GM10266 (cell line): ENCODE measurements at regions not wholly inside any gene's neighbourhood (a gene's known extent, or its start where the extent isn't known, plus 50 kb on each side); places are given as distances from the start of the nearest gene placed in this dataset.
"Not testable (repeated sequence)": the region's sequence is repeated elsewhere in the genome, so short reads cannot be mapped to it uniquely, and the experiment has no call there.

Experiments
- DNase-seq: peaks from one replicate; pipeline ENCODE4 v3.0.0; 2012; ENCODE audit errors: extremely low spot score
- TF ChIP-seq, protein P1 (sequence below): IDR thresholded peaks from 2 replicates; pipeline ENCODE4 v1.5.1; 2012; ENCODE audit warnings: mild to moderate bottlenecking, low read depth; ENCODE audit not compliant: control insufficient read depth, insufficient read depth; ENCODE audit errors: missing control alignments

DNA sequence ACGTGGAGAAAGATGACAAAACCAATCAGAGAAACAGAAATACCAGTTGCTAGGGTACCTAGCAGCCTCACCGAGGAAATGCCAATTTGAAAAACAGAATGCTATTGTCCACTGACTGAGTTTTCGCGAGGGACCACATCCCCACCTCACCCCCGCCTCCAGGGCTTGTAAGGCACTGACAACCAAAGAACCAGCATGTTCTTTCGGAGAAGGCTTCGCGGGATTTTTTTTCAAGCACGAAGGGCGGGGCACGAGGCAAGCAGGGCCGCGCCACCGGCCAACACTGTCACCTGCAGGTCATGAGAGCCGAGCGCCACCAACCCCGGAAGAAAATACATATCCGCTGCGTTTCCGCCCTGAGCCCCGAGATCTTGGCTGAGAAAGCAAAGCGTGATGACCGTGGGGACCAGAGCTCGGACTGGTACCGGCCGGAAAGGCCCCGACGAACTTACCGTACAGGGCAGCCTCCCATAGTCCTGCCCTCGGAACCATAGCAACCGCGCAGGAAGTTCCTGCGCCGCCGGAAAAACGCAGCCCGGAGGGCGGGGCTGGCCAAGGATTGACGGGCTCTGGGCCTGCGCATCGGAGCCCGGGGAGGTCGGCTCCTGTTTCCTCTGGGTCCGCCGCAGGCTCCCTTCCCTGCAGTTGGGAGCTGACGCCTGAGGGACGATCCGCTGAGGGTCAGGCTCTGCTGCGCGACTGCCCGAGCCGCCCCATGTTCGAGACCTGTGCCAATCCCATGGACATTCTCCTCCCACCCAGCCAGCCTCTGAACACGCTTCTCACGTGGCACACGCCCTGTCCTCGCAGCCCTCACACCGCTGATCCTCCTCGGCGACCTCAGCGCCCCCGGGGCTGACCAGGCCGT is 59.2 kb upstream of the PAGE5 start:
- DNase-seq: peak; percentile 53
- TF ChIP-seq, protein P1, sequence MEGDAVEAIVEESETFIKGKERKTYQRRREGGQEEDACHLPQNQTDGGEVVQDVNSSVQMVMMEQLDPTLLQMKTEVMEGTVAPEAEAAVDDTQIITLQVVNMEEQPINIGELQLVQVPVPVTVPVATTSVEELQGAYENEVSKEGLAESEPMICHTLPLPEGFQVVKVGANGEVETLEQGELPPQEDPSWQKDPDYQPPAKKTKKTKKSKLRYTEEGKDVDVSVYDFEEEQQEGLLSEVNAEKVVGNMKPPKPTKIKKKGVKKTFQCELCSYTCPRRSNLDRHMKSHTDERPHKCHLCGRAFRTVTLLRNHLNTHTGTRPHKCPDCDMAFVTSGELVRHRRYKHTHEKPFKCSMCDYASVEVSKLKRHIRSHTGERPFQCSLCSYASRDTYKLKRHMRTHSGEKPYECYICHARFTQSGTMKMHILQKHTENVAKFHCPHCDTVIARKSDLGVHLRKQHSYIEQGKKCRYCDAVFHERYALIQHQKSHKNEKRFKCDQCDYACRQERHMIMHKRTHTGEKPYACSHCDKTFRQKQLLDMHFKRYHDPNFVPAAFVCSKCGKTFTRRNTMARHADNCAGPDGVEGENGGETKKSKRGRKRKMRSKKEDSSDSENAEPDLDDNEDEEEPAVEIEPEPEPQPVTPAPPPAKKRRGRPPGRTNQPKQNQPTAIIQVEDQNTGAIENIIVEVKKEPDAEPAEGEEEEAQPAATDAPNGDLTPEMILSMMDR: peak; percentile 57

- no peak for DNase-seq
- TF ChIP-seq, protein P1: no peak
Measured at GRCh38 chrX:55161581-55161980, 58.6 kb upstream of the PAGE5 start.

DNA sequence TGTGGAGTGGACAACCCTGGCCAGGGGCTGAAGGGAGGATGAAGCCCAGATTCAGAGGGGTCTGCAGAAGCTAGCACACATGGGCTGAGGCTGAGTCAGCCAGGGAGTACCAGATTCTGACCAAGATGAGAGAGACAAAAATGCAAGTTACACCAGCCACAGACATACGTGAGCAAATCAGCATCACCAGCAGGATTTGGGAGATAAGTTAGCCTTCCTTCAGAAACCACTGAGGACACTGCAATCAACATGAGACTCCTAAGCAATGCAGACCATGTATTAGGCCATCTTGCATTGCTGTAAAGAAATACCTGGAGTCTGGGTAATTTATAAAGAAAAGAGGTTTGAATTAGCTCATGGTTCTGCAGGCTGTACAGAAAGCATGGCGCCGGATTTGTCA is 57.0 kb upstream of the PAGE5 start:
- TF ChIP-seq, protein P1: no peak
- no peak for DNase-seq

DNA sequence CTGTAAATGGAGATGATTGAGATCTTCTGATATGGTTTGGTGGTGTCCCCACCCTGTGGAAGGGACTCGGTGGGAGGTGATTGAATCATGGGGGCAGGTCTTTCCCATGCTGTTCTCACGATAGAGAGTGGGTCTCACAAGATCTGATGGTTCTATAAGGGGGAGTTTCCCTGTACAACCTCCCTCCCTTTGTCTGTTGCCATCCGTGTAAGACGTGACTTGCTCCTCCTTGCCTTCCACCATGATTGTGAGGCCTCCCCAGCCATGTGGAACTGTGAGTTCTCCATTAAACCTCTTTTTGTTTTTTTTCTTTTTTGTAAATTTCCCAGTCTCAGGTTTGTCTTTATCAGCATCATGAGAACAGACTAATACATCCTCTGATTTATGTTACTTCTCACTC is 55.1 kb upstream of the PAGE5 start:
- DNase-seq: not testable (repeated sequence)

DNA sequence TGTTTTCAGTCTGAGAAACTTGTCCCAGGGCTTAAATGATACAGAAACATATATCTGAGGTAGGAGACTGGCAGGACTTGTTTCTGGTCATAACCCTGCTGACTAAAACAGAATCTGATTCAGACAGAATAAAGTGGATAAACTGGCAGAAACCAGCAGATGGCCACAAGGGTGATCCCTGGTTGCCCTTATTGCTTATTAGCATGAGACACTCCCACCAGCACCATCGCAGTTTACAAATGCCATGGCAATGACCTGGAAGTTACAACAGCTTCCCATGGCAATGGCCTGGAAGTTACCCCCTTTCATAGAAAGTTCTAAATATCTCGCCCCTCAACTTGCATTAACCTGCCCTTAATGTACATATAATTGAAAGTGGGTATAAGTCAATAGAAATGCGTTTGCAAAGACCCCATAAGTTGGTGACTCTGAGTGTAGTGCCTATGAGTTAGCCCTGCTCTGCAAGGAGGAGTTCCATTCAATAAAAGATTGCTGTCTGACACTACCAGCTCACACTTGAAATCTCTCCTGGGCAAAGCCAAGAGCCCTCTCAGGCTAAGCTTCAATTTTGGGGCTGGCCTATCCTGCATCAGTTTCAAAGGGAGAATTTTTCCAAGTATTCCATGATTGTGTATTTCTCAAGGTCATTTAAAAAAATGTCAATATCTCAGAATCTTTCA is 52.9 kb upstream of the PAGE5 start:
- DNase-seq: no peak
- TF ChIP-seq, protein P1: no peak

GRCh38 chrX:55167901-55168300 is 52.2 kb upstream of the PAGE5 start:
- TF ChIP-seq, protein P1: no peak
- DNase-seq: no peak

DNA sequence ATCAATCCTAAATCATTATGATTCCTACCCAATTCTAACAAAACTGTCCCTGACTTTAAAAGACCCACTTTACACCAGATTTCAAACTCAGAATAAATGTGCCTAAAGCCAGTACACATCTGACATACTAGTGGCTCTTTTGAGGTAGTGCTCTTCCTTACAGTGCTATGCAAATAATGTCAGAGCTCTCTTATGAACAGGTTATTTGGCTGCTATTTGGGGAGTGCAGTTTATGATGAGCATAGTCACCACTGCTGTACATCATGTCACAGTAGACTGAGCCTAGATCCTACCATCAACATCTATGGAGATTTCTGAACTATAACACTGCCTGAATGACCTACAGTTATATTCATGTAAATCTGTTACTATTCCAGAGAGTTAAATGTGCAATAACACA is 50.4 kb upstream of the PAGE5 start:
- no peak for DNase-seq
- TF ChIP-seq, protein P1: no peak
